ENCODE measurements at regions not wholly inside any gene's neighbourhood (a gene's known extent, or its start where the extent isn't known, plus 50 kb on each side); places are given as distances from the start of the nearest gene placed in this dataset.

DNA sequence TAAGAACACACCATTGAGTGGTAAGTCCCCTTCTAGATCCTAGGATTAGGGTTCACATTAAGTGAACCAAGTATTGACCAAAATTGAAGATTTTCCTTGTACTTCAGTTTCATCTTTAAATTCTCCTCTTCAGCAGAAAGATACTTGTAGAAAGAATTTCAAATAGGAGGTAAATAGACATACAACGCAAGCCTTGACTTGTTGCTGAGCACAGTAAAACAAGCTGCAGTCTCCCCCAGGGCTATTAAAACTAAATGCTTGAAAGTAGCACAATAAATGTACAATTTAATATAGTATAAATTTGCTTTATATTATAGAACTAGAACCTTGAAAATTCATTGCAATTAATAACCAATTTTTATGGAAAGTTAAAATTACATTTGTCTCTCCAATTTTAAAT lies 170.1 kb upstream of the TARS1 start:
- CTCF ChIA-PET: no interaction called here

DNA sequence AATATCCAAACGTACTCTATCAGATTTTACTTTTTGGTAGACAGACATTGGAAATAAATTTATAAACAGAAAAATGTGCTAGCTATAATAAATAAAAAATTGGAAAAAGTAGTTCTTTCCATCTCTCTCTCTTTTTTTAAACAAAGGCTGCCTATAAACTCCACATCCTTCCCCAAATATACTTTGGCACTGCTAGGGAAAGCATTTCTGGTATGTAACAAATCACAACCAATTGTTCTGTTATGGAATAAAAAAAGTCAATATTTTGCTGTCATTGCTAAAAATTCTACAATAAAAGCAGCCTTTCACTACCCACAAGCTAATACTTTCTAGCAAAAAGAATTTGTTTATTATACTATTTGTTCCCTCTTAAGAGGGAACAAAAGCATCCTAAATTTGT lies 169.2 kb upstream of the TARS1 start:
- ChIA-PET CTCF (interaction anchor here (0.6 to 1.1 kb wide), 3 partner anchors 30 to 818 kb away, joined by 3 to 4 read pairs (median 3); no protein-coding TSS in a partner anchor), POLR2A (no interaction called here)
- FAIRE-seq (no peak), ATAC-seq (no peak), DNase-seq (ENCODE audit: low read depth in 1 of 2, low spot score in 1 of 2) (no peak)
- Histone ChIP-seq H3K4me1 (peaks cover 12% of the 10 kb centered on the region), H3K4me2 (peak overlapping the region; percentile 50; the same call in 1 of the 3 replicates), H3K27ac (no peak overlapping the region), H3K9me3 (no peaks in the 10 kb centered on the region), H3K4me3 (no peak overlapping the region)
- no peak for TF ChIP-seq MAZ (IDR thresholded peaks at IDR 0.05; ENCODE audit: borderline replicate concordance, low read depth, low read length)
- TF ChIP-seq NFE2L2 (conservative IDR thresholded peaks at IDR 0.05; ENCODE audit: low read length): no peak
- TF ChIP-seq NR3C1 (IDR thresholded peaks at IDR 0.05): no peak
- TF ChIP-seq TFCP2L1 (CRISPR knock-in tag; IDR thresholded peaks at IDR 0.05): no peak
- TF ChIP-seq NPAS2 (CRISPR knock-in tag; IDR thresholded peaks at IDR 0.05; ENCODE audit: borderline replicate concordance): no peak
- no peak for TF ChIP-seq SMC3 (IDR thresholded peaks at IDR 0.05)
- TF ChIP-seq MAFK (IDR thresholded peaks at IDR 0.05; ENCODE audit: partially characterized antibody): no peak
- no peak for TF ChIP-seq FOSB (CRISPR knock-in tag; IDR thresholded peaks at IDR 0.05)
- no peak for TF ChIP-seq CEBPB (IDR thresholded peaks at IDR 0.05)
- no peak for TF ChIP-seq JUN (IDR thresholded peaks at IDR 0.05)
- TF ChIP-seq BCL3 (IDR thresholded peaks at IDR 0.05): no peak
- TF ChIP-seq RFX5 (IDR thresholded peaks at IDR 0.05): no peak
- 53% methylated on average over 1 of the region's 1 CpG for WGBS (ENCODE audit: missing lambda C conversion rate)

More for the DNA sequence above, 170.1 kb upstream of the TARS1 start:
- POLR2A ChIA-PET: no interaction called here
- no peak for DNase-seq (ENCODE audit: low read depth in 1 of 2, low spot score in 1 of 2)
- no peak for FAIRE-seq
- no peaks in the 10 kb centered on the region for H3K9me3 ChIP-seq
- TF ChIP-seq ZNF302 (CRISPR knock-in tag; IDR thresholded peaks at IDR 0.05) (no peak), CHD4 (IDR thresholded peaks at IDR 0.05; ENCODE audit: borderline replicate concordance) (no peak), FOSL2 (IDR thresholded peaks at IDR 0.05) (no peak), FOSL2 (CRISPR knock-in tag; IDR thresholded peaks at IDR 0.05) (no peak), EHMT2 (IDR thresholded peaks at IDR 0.05; ENCODE audit: low read depth) (no peak)
- TF ChIP-seq, protein P1, sequence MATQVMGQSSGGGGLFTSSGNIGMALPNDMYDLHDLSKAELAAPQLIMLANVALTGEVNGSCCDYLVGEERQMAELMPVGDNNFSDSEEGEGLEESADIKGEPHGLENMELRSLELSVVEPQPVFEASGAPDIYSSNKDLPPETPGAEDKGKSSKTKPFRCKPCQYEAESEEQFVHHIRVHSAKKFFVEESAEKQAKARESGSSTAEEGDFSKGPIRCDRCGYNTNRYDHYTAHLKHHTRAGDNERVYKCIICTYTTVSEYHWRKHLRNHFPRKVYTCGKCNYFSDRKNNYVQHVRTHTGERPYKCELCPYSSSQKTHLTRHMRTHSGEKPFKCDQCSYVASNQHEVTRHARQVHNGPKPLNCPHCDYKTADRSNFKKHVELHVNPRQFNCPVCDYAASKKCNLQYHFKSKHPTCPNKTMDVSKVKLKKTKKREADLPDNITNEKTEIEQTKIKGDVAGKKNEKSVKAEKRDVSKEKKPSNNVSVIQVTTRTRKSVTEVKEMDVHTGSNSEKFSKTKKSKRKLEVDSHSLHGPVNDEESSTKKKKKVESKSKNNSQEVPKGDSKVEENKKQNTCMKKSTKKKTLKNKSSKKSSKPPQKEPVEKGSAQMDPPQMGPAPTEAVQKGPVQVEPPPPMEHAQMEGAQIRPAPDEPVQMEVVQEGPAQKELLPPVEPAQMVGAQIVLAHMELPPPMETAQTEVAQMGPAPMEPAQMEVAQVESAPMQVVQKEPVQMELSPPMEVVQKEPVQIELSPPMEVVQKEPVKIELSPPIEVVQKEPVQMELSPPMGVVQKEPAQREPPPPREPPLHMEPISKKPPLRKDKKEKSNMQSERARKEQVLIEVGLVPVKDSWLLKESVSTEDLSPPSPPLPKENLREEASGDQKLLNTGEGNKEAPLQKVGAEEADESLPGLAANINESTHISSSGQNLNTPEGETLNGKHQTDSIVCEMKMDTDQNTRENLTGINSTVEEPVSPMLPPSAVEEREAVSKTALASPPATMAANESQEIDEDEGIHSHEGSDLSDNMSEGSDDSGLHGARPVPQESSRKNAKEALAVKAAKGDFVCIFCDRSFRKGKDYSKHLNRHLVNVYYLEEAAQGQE (IDR thresholded peaks at IDR 0.05): no peak
- WGBS (ENCODE audit: missing lambda C conversion rate): 88% methylated on average over 1 of the region's 1 CpG
- H3K27ac ChIP-seq: no peak overlapping the region
- no peak overlapping the region for H3K4me2 ChIP-seq
- H3K4me1 ChIP-seq: peaks cover 12% of the 10 kb centered on the region
- no peak overlapping the region for H3K4me3 ChIP-seq
- ATAC-seq: no peak

DNA sequence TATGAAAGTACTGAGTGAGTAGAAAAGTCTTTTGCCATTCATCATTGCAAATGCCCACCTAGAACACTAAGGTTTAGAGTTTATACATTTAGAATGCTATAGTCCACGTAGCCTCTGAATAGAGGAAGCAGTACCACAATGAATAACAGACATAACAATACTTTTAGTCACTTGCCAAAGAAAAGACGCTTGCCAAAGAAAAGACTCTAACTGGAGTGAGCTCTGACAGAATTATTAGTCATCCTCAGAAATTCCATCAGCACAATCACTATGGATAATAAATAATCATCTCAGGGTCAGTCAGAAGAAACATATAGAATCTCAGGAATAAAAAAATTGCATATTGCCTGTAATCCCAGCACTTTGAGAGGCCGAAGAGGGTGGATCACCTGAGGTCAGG lies 168.5 kb upstream of the TARS1 start:
- WGBS (ENCODE audit: missing lambda C conversion rate): 2% methylated on average over 3 of the region's 3 CpGs
- ATAC-seq (peak; percentile 98), FAIRE-seq (peak; percentile 90), DNase-seq (ENCODE audit: low read depth in 1 of 2, low spot score in 1 of 2) (peak; percentile 57 to 76)
- Histone ChIP-seq H3K9me3 (no peaks in the 10 kb centered on the region), H3K4me2 (peak overlapping the region; percentile 50), H3K4me1 (peaks cover 12% of the 10 kb centered on the region), H3K4me3 (no peak overlapping the region), H3K27ac (peak overlapping the region; percentile 19 to 80; a peak in 4 of 6 replicates)
- POLR2A ChIA-PET: no interaction called here
- TF ChIP-seq FOSL2 (IDR thresholded peaks at IDR 0.05) (peak; percentile 76), FOSL2 (CRISPR knock-in tag; IDR thresholded peaks at IDR 0.05) (peak; percentile 89), RFX5 (IDR thresholded peaks at IDR 0.05) (no peak), SMC3 (IDR thresholded peaks at IDR 0.05) (0 out of 3 replicates have a peak, but pooled peaks have one; percentile 6), MAX (IDR thresholded peaks at IDR 0.05) (0 out of 2 replicates have a peak, but pooled peaks have one; percentile 23), RAD21 (conservative IDR thresholded peaks at IDR 0.05 in 1 of 2, IDR thresholded peaks at IDR 0.05 in 1 of 2) (0 out of 5 replicates have a peak, but pooled peaks of 1 of the 2 experiments have one; percentile 14), MAFK (IDR thresholded peaks at IDR 0.05; ENCODE audit: partially characterized antibody) (no peak), JUNB (IDR thresholded peaks at IDR 0.05) (peak; percentile 83), ZNF302 (CRISPR knock-in tag; IDR thresholded peaks at IDR 0.05) (no peak), GATA3 (IDR thresholded peaks at IDR 0.05; ENCODE audit: borderline replicate concordance) (peak; percentile 38; the same call in 1 of the 2 replicates), HES2 (IDR thresholded peaks at IDR 0.05) (no peak)
- CTCF ChIA-PET: interaction anchor here (0.6 to 1.1 kb wide), 4 partner anchors 29 to 819 kb away, joined by 3 to 4 read pairs (median 3); no protein-coding TSS in a partner anchor

Data from A549 (cell line).